ENCODE measurements at regions not wholly inside any gene's neighbourhood (a gene's known extent, or its start where the extent isn't known, plus 50 kb on each side); places are given as distances from the start of the nearest gene placed in this dataset.

DNA sequence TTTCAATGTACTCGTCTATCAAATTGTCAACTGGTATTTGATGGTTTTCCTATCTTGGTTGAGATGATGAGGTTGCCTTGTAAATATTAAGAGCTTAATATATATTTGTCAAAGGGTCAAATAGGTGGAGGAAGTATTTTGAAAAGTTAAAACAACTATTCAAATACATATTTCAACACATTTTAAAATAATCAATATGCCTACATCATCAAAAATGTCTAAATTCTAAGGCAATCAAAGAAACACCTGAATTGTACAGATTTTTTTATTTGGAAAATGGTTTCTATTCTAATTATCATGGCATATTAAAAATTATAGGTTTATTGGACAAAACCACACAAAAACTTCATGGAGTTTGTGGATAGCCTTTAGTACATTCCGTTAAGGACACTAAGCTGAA lies 461.4 kb upstream of the ONECUT1 start:
- no peaks in the 10 kb centered on the region for H3K27me3 ChIP-seq (ENCODE audit: control insufficient read depth in 3 of 3, insufficient read depth in 3 of 3, low read length in 2 of 3)

DNA sequence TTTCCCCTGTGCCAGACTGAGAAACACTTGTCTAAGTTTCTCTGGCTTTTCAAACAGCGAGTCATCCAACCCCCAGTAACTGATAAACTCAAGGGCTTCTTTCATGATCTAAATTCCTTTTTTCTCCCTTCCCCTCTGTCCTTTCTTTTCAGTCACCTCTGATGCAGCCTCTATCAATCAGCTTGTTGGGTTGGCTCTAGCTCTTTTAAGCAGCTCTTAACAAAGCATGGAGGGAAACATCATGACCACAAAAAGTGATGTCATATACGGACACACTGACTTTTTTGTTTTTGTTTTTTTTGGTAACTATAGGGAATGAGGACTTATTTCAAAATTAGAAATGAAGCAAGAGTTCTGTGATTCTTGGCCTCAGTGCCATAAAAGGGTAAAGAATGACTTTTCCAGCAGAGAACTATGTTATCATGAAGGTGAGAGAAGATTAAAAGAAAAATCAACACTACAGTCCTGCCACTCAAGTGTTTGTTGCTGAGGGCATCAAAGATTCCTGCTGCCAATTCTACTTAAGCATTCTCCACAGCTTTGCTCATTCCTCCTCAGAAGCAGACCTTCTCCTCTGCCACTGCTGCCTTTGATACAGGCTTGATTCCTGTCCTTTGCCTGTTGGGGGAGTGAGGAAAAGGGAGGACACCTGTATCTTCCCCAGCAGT lies 457.0 kb upstream of the ONECUT1 start:
- Histone ChIP-seq H3K27me3 (ENCODE audit: control insufficient read depth in 3 of 3, insufficient read depth in 3 of 3, low read length in 2 of 3) (no peaks in the 10 kb centered on the region), H3K4me1 (ENCODE audit: control insufficient read depth in 5 of 5, insufficient read depth in 5 of 5, low read length in 5 of 5) (peaks cover 0 to 5% (median 0%) of the 10 kb centered on the region in 5 donors), H3K9me3 (ENCODE audit: control insufficient read depth in 4 of 4, insufficient read depth in 3 of 4, low read length in 3 of 4) (peaks cover 0 to 2% (median 0%) of the 10 kb centered on the region in 4 donors), H3K27ac (ENCODE audit: low read depth in 1 of 2, low read length in 1 of 2) (no peak overlapping the region), H3K36me3 (ENCODE audit: control insufficient read depth in 4 of 4, insufficient read depth in 4 of 4, low read length in 4 of 4) (no peaks in the 10 kb centered on the region), H3K9ac (ENCODE audit: insufficient read depth in 1 of 2, low read length in 2 of 2) (no peak overlapping the region), H3K4me3 (no peak overlapping the region)
- 55 to 66% methylated on average over 2 of the region's 2 CpGs for WGBS, 2 donors
- TF ChIP-seq, protein P1, sequence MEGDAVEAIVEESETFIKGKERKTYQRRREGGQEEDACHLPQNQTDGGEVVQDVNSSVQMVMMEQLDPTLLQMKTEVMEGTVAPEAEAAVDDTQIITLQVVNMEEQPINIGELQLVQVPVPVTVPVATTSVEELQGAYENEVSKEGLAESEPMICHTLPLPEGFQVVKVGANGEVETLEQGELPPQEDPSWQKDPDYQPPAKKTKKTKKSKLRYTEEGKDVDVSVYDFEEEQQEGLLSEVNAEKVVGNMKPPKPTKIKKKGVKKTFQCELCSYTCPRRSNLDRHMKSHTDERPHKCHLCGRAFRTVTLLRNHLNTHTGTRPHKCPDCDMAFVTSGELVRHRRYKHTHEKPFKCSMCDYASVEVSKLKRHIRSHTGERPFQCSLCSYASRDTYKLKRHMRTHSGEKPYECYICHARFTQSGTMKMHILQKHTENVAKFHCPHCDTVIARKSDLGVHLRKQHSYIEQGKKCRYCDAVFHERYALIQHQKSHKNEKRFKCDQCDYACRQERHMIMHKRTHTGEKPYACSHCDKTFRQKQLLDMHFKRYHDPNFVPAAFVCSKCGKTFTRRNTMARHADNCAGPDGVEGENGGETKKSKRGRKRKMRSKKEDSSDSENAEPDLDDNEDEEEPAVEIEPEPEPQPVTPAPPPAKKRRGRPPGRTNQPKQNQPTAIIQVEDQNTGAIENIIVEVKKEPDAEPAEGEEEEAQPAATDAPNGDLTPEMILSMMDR (IDR thresholded peaks at IDR 0.05; ENCODE audit: control extremely low read depth, extremely low read depth) = no peak
- DNase-seq = peak in 2 of 3 donors; percentile 11 to 49
- ATAC-seq (ENCODE audit: insufficient read depth, low FRiP score) = no peak

More for the DNA sequence above, 461.4 kb upstream of the ONECUT1 start:
- ATAC-seq (ENCODE audit: insufficient read depth, low FRiP score) (no peak), DNase-seq (no peak)
- Histone ChIP-seq H3K36me3 (ENCODE audit: control insufficient read depth in 4 of 4, insufficient read depth in 4 of 4, low read length in 4 of 4) (no peaks in the 10 kb centered on the region), H3K4me3 (no peak overlapping the region), H3K9me3 (ENCODE audit: control insufficient read depth in 4 of 4, insufficient read depth in 3 of 4, low read length in 3 of 4) (peaks cover 0 to 2% (median 0%) of the 10 kb centered on the region in 4 donors), H3K9ac (ENCODE audit: insufficient read depth in 1 of 2, low read length in 2 of 2) (no peak overlapping the region), H3K27ac (ENCODE audit: low read depth in 1 of 2, low read length in 1 of 2) (no peak overlapping the region), H3K4me1 (ENCODE audit: control insufficient read depth in 5 of 5, insufficient read depth in 5 of 5, low read length in 5 of 5) (peaks cover 0 to 5% (median 0%) of the 10 kb centered on the region in 5 donors)
- TF ChIP-seq, protein P1 (IDR thresholded peaks at IDR 0.05; ENCODE audit: control extremely low read depth, extremely low read depth) = no peak
- 64 to 80% methylated on average over 2 of the region's 2 CpGs for WGBS, 2 donors

GRCh38 chr15:53246404-53246803 lies 456.3 kb upstream of the ONECUT1 start:
- WGBS, 2 donors = 65 to 81% methylated on average over 1 of the region's 1 CpG
- no peak for ATAC-seq (ENCODE audit: insufficient read depth, low FRiP score)
- Histone ChIP-seq H3K27ac (ENCODE audit: low read depth in 1 of 2, low read length in 1 of 2) (no peak overlapping the region), H3K4me1 (ENCODE audit: control insufficient read depth in 5 of 5, insufficient read depth in 5 of 5, low read length in 5 of 5) (peaks cover 0 to 5% (median 0%) of the 10 kb centered on the region in 5 donors), H3K27me3 (ENCODE audit: control insufficient read depth in 3 of 3, insufficient read depth in 3 of 3, low read length in 2 of 3) (no peaks in the 10 kb centered on the region), H3K9ac (ENCODE audit: insufficient read depth in 1 of 2, low read length in 2 of 2) (peak overlapping the region in 1 of 2 donors; percentile 2), H3K4me3 (no peak overlapping the region), H3K36me3 (ENCODE audit: control insufficient read depth in 4 of 4, insufficient read depth in 4 of 4, low read length in 4 of 4) (no peaks in the 10 kb centered on the region), H3K9me3 (ENCODE audit: control insufficient read depth in 4 of 4, insufficient read depth in 3 of 4, low read length in 3 of 4) (peaks cover 0 to 2% (median 0%) of the 10 kb centered on the region in 4 donors)
- TF ChIP-seq, protein P1 (IDR thresholded peaks at IDR 0.05; ENCODE audit: control extremely low read depth, extremely low read depth) = no peak
- no peak for DNase-seq

All from lung (tissue), 11 donors.